GM19455 (cell line): ENCODE measurements at regions not wholly inside any gene's neighbourhood (a gene's known extent, or its start where the extent isn't known, plus 50 kb on each side); places are given as distances from the start of the nearest gene placed in this dataset.
"Not testable (repeated sequence)": the region's sequence is repeated elsewhere in the genome, so short reads cannot be mapped to it uniquely, and the experiment has no call there.

ENCODE experiments used
- ATAC-seq: cut with Tn5 transposase; IDR thresholded peaks from one replicate; pipeline ENCODE4 v1.9.1; 2021; ENCODE audit not compliant: unreplicated experiment

DNA sequence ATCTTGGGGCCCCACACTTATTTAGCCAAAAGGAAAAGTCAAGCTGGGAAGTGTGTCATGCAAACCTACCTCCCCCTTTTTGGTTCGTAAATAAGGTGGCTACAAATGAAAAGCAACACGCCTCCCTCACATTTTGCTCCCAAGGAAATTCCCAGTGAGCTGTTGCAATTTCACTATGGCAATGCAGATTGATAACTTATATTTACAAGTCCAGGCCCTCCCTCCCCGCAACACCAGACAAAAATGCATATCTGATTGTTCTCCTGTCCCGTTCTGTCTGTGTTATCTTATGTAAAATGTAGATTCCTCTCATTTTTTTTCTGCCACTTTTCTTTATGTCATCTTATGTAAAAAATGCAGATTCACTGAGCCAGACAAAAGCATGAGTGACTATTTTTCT, 1305.3 kb downstream of the SLITRK5 start:
- ATAC-seq: no peak

DNA sequence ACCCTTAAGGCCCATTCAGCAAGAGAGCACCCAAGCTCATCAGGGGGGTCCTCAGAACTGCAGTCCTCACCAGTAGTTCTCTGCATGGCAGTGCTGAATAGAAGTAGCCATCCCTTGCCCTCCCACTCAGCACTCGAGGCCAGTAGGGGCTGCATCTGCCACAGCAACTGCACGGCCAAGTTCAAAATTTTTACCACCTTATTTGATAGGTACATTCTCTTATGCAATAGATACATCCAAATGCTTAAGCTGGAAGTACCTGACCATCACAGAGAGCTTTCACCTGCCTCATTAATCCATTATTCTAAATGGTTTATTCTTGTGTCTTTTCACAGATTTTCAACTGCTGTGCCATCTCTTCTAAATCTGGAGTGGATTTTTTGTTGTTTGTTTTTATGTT, 1307.4 kb downstream of the SLITRK5 start:
- no peak for ATAC-seq

DNA sequence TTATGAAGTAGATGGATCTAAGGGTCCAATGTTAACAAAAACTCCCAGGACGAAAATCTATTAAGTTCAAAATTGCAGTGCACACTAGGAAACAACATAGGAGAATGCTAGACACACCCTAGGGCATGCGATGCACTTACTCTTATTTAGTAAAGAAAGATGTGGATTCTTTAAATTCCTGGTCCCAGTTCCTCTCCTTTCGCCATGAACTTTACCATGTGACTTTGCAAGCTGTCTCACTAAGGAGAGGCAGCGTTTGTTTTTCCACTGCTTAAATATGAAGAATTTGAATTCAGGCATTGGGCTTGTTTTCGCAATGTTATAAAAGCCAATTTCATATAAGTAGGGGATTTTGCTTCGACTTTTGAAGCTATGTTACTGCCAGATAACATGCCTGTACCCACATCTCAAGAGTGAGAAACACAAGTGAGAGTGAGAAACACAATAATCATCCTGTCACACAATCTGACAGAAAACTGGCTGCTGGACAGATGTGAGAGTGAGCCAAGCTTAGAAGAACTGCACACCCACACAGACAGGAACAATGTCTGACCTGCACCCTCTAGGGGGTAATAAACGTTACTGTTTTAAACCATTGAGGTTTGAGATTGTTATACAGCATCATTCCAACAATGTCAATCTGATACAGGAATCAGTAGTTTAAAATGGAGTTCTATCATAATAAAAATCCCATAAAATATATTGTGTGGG, 1308.4 kb downstream of the SLITRK5 start:
- no peak for ATAC-seq

DNA sequence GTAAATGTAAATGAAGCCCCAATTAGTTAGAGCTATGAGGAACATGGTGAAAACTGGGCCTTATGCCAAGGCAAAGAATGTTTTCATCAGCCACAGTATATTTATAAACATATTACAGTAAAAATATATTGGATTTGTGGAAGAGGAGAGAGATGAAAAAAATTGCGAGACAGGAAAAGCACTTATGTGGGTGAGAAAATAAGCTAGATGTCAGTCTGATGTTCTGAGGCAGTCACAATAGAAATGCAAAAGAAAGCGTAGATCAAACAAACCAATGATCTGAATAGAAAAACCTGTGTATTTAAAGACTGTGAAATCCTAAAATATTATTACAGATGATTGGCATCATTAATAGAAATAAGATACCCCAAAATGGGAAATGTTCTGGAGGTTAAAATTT, 1332.5 kb downstream of the SLITRK5 start:
- no peak for ATAC-seq

DNA sequence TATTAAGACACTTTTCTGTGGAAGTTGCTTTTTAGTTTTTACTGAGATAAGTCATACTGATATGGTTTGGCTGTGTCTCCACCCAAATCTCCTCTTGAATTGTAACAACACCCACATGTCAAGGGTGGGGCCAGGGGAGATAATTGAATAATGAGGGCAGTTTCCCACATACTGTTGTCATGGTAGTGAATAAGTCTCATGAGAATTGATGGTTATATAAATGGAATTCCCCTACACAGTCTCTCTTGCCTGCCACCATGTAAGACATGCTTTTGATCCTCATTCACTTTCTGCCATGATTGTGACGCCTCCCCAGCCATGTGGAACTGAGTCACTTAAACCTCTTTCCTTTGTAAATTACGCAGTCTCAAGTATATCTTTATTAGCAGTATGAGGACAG, 1340.4 kb downstream of the SLITRK5 start:
- ATAC-seq: no peak

DNA sequence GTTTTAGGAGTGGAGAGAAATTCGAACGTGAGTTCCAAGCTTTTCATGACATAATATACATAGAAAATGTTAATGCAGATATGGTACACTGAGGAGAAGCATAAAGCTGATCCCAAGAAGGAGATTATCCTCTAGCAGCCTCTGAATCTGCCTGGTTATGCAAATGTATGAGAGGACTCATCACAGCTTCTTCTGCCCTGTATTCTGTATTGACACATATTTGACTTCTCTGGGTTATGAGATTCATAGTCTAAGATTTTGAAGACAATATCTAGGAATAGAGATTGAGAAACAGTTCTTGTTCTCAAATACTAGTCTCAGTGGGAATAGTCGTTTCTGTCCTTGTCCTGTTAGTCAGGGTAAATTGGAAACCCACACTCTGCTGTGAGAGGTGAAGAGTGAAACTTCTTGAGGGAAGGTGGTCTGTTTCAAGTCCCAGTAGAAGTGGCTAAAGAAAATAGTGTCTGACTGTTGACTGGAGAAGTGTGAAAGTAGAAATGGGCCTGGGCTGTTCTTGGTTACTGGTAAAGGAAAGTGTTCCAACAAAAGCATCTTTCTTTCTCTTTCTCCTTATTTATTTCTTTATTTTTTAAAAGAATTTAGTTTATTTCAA, 1356.6 kb downstream of the SLITRK5 start:
- no peak for ATAC-seq

DNA sequence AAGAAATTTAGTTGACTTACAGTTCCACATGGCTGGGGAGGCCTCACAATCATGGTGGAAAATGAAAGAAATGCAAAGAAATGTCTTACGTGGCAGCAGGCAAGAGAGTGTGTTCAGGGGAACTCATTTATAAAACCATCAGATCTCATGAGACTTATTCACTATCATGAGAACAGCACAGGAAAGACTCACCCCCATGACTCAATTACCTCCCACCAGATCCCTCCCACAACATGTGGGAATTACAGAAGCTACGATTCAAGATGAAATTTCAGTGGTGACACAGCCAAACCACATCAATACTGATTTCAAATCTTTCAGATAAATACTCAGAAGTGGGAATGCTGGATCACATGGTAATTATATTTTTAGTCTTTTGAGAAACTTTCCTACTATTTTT, 1357.9 kb downstream of the SLITRK5 start:
- ATAC-seq: no peak

DNA sequence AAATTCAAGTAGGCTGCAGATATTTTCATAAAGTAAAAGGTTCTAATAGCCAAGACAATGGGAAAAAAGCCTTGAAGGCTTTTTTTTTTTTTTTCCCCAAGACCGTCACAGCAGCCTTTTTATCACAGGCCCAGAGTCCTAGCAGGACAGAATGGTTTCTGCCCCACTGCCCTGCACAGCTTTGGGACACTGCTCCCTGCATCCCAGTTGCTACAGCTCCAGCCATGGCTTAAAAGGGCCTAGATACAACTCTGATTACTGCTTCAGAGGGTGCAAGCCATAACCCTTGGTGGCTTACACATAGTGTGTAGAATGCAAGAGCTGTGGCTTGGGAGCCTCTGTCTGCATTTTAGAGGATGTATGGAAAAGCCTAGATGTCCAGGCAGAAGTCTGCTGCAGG, 1362.8 kb downstream of the SLITRK5 start:
- ATAC-seq: no peak

DNA sequence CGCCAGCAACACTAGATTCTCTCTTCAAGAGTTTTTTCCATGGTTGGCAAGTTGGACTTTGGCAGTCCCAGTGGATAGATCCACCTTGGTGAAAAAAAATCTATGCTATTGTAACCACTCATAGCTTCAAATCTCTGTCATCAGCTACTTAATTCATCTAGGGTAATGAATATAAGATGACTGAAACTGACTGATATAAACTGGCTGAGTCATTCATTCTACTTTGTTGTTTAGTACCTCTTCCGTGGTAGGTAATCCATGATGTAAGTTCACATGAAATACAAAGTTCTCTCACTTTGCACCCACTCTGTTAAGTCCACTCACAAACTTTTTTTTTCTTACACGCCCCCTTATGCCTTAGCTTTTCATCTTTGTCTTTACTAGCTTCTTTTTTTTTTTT, 1381.5 kb downstream of the SLITRK5 start:
- ATAC-seq: no peak

DNA sequence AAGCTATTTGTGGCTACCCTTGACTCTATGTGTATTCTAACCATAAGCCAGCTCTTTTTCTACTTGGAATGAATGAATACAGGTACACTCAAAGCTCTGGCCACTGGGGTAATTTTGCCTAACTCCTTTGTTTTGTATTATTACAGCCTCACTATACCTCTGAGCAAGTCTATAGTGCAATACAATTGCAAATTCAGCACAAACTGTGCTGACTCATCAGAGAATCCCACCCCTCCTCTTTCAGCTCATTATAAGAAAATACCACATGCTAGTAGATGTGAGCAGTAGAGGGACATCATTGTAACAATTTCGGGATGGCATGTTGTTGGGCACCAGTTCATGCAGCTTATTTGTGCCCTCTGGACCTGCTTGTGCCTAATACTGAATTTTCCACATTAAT, 1382.2 kb downstream of the SLITRK5 start:
- ATAC-seq: no peak

DNA sequence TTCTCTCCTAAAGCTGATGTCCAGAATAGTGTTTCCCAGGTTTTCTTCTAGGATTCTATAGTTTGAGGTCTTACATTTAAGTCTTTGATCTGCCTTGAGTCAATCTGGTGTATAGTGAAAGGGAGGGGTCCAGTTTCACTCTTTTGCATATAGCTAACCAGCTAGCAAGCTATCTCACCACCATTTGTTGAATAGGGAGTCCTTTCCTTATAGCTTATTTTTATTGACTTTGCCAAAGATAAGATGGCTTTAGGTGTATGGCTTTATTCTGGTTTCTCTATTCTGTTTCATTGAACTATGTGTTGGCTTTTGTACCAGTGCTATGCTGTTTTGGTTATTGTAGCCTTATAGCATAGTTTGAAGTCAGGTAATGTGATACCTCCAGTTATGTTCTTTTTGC, 1386.1 kb downstream of the SLITRK5 start:
- no peak for ATAC-seq

DNA sequence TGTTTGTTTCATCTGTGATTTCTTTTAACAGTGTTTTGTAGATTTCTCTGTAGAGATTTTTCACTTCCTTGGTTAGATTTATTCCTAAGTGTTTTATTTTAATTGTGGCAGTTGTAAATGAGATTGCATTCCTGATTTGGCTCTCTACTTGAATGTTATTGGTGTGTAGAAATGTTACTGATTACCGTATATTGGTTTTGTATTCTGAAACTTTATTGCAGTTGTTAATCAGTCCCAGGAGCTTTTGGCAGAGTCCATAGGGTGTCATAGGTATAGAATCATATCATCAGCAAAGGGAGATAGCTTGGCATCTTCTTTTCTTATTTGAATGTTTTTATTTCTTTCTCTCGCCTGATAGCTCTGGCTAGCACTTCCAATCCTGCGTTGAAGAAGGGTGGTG, 1386.7 kb downstream of the SLITRK5 start:
- ATAC-seq: no peak

DNA sequence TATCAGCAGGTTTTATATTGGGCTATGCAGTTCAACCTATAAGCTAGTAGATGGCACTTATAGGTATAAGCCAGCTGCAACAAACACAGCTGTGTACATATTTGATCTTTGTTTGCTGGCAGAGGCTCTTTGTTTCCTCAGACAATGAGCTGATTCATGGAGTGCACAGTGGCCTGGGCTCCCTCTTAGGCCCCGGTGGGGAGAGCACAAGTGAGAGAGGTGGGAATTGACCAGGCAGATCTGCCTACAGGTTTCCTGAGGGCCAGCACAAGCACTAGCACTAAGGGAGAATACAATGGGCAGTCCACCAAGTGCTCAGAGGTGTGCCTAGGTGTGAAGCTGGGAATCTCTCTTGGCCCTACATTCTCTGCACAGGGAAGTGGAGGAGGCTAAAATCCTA, 1390.7 kb downstream of the SLITRK5 start:
- no peak for ATAC-seq

DNA sequence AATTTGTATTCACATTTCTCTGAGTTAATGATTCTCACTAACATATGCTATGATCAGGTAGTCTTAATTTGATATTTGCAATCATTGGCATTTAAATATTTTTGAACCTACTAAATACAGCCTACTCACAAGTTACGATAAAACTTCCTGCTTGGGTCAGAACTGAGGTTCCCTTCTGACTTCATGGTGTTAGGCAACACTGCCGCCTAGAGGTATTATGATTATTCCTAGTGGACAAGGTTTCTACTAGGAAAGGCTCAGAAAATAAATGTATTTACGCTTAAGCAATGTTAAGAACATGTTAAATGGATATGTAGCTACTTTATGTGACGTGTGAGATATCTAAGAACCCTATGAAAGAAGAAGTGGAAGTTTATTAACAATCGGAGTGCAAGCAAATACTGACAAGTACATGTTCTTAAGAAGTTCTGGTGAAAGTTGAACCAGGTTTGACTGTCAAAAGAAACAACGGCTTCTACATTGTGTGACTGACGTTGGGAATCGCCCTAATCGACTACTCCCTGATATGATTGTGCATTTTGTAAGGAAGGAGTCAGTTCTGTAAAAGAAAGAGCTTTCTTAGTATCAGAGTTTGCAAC, 1395.8 kb downstream of the SLITRK5 start:
- no peak for ATAC-seq

DNA sequence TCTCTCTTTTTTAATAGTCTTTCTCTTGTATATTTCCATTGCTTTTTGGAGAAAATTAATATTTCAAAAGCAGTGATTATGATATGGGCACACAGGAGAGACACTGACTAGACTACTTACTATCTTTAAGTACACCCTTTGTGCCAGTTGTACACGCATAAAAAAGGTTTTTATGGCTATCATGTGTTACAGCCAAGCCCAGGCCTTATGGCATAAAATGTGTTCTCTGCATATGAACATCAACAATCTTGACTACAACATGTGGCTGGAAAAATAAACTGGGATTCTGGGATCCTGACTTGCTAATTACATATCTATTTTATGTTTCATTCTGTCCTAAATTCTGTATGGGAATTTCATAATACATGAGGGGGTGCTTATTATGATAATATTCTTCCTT, 1401.8 kb downstream of the SLITRK5 start:
- ATAC-seq: no peak

DNA sequence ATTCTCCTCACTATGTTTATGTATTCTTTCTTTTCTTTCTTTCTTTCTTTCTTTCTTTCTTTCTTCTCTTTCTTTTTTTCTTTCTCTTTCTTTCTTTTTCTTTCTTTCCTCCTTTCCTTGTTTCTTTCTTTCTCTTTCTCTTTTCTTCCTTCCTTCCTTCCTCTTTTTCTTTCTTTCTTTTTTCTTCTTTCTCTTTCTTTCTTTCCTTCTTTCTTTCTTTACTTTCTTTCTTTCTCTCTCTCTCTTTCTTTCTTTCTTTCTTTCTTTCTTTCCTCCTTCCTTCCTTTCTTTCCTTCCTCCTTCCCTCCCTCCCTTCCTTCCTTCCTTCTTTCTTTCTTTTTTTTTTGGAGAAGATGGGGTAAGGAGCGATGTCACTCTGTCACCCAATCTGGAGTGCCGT, 1405.5 kb downstream of the SLITRK5 start:
- no peak for ATAC-seq

DNA sequence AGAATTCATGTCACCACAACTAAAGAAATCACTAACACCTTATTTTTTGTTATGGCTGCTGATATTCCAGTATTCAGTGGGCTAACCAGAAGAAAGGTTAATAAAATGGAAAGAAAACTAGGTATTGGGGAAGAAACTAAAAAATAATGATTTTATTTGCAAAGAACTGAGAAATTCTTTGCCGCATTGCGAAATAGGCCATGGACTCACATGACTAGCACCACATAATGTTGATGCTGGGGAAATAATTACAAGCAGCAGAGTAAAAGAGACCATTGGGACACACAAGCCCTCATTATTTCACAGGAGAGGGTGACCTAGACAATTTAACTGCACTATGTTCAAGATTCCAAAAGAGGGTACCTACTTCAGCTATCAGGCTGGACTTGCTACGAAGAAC, 1411.5 kb downstream of the SLITRK5 start:
- ATAC-seq: no peak

DNA sequence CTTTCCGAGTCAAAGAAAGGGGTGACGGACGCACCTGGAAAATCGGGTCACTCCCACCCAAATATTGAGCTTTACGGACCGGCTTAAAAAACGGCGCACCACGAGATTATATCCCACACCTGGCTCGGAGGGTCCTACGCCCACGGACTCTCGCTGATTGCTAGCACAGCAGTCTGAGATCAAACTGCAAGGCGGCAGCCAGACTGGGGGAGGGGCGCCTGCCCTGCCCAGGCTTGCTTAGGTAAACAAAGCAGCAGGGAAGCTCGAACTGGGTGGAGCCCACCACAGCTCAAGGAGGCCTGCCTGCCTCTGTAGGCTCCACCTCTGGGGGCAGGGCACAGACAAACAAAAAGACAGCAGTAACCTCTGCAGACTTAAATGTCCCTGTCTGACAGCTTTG, 1416.9 kb downstream of the SLITRK5 start:
- not testable (repeated sequence) for ATAC-seq

DNA sequence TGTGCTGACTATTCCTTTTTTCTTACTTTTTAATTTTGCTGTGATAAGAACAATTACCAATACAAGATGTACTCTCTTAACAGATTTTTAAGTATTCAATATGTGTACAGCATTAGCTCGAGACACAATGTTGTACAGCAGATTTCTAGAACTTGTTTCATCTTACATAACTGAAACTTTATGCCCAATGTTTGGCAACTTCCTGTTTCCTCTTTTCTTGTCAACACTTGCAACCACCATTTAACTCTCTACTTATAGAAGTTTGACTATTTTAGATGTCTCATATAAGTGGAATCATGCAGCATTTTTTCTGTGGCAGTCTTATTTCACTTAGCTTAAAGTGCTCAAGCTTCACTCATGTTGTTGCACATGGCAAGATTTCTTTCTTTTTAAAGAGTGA, 1426.8 kb downstream of the SLITRK5 start:
- no peak for ATAC-seq

DNA sequence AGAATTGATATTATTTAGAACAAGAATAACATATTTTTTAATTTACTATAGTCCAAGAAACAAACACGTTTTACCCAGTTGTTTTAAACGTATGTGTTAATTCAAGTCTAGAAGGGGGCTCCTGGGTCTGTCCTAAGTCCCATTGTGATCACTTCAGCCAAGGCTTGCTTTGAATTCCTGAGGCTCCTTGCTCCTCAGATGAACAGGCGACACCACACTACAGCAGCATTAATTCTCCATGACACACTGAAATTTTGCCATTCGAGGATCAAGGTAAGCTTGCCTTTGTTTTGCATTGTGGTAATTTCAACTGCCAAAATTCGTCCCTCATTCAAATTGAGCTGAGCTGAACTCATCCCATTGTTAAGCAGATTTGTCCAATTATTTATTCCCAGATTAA, 1442.6 kb downstream of the SLITRK5 start:
- ATAC-seq: no peak

DNA sequence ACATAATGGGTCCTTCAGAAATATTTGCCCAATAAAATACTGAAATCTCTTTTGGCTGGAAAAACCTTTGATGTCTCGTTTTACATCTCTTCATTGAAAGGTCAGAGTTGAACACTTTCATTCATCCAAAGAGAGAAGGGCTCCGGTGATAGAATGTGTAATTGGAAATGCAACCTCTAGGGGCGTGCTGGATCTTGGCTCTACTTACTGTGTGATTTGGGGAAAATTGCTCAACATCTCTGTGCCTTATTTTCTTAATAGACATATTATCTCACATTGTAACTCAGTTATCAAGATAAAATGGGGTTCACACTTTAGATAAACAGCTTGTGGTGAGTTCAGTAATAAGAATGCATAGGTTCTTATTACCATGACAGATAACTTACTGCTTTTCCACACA, 1444.1 kb downstream of the SLITRK5 start:
- no peak for ATAC-seq

DNA sequence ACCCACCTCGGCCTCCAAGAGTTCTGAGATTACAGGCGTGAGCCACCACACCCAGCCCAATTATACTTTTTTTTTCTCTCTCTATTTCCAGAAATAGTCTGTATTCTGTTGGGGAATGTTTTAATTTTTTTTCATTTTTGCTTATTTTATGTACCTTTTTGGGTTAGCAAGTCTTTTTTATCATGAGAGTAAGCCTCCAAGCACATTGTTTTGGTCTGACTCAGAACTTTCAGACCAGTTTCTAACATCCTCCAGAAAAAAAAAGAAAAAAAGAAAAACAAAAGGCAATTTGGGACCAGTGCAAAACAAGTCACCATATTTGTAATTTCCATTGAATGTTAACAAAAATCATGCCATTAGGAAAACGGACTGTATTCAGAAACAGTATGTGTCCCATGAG, 1465.5 kb downstream of the SLITRK5 start:
- ATAC-seq: no peak

DNA sequence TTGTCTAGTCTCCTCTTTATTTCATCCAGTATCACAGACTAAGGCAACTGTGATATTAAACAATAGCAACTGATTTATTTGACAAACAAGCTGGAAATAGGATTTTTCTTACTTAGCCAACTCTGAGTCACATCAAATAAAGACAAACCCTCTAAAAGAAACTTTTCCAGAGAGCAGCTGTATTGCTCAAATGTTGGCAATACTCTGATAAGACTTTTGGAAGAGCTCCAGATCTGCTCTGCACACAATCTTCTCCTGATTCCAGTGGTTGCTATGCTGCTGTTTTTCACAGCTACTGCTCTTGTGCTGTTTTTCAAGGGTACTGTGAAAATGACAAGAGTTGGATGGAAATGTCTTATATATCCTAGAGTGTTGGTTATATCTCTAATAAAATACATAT, 1479.2 kb downstream of the SLITRK5 start:
- ATAC-seq: no peak
